Heart right ventricle (tissue), 16 donors: ENCODE measurements at regions not wholly inside any gene's neighbourhood (a gene's known extent, or its start where the extent isn't known, plus 50 kb on each side); places are given as distances from the start of the nearest gene placed in this dataset.

Source experiments
- ATAC-seq, 8 donors: fragments of 200-7000 bp; cut with Tn5 transposase; one replicate each; pipeline ENCODE4 v1.9.1; 2020; ENCODE audit warnings: mild to moderate bottlenecking in 8 of 8, moderate library complexity in 8 of 8, moderate number of reproducible peaks in 1 of 8
- DNase-seq, 2 donors: peaks; one replicate each; pipeline ENCODE4 v3.0.0-alpha.2; 2020
- H3K27ac ChIP-seq, 10 donors: fragments of 200-600 bp; sonication (generic) in 2 of 10; one replicate each; pipeline versions ENCODE4 v1.5.0 to v1.8.0; 2020 to 2022; ENCODE audit warnings: mild to moderate bottlenecking in 3 of 10
- H3K27me3 ChIP-seq, 7 donors: fragments of 200-600 bp; one replicate each; pipeline ENCODE4 v1.8.0; 2021 to 2022; ENCODE audit warnings: mild to moderate bottlenecking in 2 of 7
- H3K36me3 ChIP-seq, 9 donors: fragments of 200-600 bp; sonication (generic) in 1 of 9; one replicate each; pipeline versions ENCODE4 v1.5.0 to v1.8.0; 2020 to 2022; ENCODE audit warnings: mild to moderate bottlenecking in 2 of 9
- H3K4me1 ChIP-seq, 9 donors: fragments of 200-600 bp; sonication (generic) in 1 of 9; one replicate each; pipeline versions ENCODE4 v1.5.0 to v1.8.0; 2020 to 2022; ENCODE audit warnings: mild to moderate bottlenecking in 4 of 9
- H3K4me3 ChIP-seq, 10 donors: fragments of 200-600 bp; sonication (generic) in 2 of 10; one replicate each; pipeline versions ENCODE4 v1.5.0 to v1.8.0; 2020 to 2022; ENCODE audit warnings: mild to moderate bottlenecking in 7 of 10, moderate library complexity in 2 of 10
- H3K9me3 ChIP-seq, 11 donors: fragments of 200-600 bp in 10 of 11; sonication (generic) in 2 of 11; one replicate each; pipeline versions ENCODE4 v1.5.0 to v1.8.0; 2013 to 2022; ENCODE audit warnings: mild to moderate bottlenecking in 2 of 11, control low read depth in 1 of 11, moderate library complexity in 1 of 11
- WGBS, 2 donors: extraction: QIAGEN DNeasy Blood & Tissue Kit; methylation state at CpG; one replicate each; pipeline ENCODE4 v1.1.7; 2013; ENCODE audit warnings: inconsistent platforms in 1 of 2; 5-methylcytosine and 5-hydroxymethylcytosine counted together
- intact Hi-C, 10 donors: fragments of 100-400 bp; cut with DNase I; formaldehyde crosslinking; loops; one replicate each; pipeline versions ENCODE4 v1.11.1 to v1.14.2; 2022
- TF ChIP-seq, protein P1 (sequence below), 9 donors: fragments of 200-600 bp; sonication (generic) in 2 of 9; IDR thresholded peaks; one replicate each; pipeline versions ENCODE4 v1.5.0 to v1.8.0; 2021 to 2022; ENCODE audit warnings: antibody characterized with exemption in 9 of 9, mild to moderate bottlenecking in 5 of 9, moderate library complexity in 1 of 9
- donor health status: Arrhythmogenic right ventricular cardiomyopathy.
- donor health status: ischemic (EF 13 %, LVEDD 7.1; RV severe dilation, severe dysfunction).
- donor health status: healthy with polysubstance abuse.
- donor health status: DM: no; HTN: yes; CAD: no.
- donor health status: DM: no; HTN: no; CAD: no.
- donor health status: ischemic (EF 25% LVEDD 6.9; RV normal size, moderate dysfunction).
- donor health status: ischemic (EF 25% LVEDD 5.7; RV mildly dilated, moderate dysfunction).
- donor health status: healthy.
- donor health status: DM: yes; HTN: yes; CAD: no.
- donor health status: Ischemic cardiomyopathy.
- donor health status: ischemic (EF 35%, LVEDD 5.7; RV mildly dilated, moderate dysfunction).
- donor health status: nonischemic (EF 11% LVEDD 7.7; RV severe dilation, severe dysfunction).
- donor health status: DM: yes; HTN: yes; CAD: no.
- donor health status: PGD.
- donor health status: ischemic (EF 29% LVEDD 5.4; RV normal size, mild dysfunction).
- donor health status: nonischemic (EF 23%, LVEDD 6.1; RV moderate dilation, normal function).

DNA sequence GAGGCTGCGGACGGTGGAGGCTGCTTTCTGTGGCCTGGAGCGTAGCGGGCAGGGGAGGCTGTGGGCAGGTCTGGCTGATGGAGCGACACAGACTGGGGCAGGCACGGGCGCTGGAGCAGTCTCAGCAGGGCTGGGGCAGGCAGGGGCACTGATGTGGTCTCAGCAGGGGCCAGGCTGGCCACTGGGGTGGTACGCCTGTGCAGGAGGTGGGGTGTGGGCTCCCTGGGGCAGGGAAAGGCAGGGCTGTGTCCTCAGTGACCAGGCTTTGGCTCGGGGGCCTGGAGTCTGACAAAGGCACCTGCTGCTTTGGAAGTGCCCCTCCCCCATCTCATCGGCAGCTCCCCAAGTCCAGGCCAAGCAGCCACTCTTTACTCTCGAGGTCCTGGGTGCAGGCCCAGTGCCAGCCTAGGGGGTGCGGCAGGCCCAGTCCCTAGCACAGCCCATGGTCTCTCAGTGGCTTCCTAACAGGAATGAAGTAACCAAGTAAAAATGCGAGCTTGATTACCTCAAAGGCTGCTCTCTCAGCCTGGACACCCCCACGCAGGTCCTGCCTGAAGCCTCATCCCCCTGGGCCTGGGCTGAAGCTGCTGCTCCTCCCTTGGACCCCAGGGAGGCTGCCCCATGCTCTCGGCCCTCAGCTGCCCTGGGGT, 55.5 kb downstream of the ADRA2C start:
- intact Hi-C loops = no loop called here
- ATAC-seq (no peak), DNase-seq (no peak)
- no peak overlapping the region for H3K4me3 ChIP-seq
- peaks cover 0 to 38% (median 11%) of the 10 kb centered on the region in 7 donors for H3K27me3 ChIP-seq
- no peaks in the 10 kb centered on the region for H3K36me3 ChIP-seq
- 56 to 65% methylated on average over 15 of the region's 15 CpGs for WGBS, 2 donors
- H3K4me1 ChIP-seq = peaks cover 0 to 6% (median 0%) of the 10 kb centered on the region in 9 donors
- TF ChIP-seq, protein P1, sequence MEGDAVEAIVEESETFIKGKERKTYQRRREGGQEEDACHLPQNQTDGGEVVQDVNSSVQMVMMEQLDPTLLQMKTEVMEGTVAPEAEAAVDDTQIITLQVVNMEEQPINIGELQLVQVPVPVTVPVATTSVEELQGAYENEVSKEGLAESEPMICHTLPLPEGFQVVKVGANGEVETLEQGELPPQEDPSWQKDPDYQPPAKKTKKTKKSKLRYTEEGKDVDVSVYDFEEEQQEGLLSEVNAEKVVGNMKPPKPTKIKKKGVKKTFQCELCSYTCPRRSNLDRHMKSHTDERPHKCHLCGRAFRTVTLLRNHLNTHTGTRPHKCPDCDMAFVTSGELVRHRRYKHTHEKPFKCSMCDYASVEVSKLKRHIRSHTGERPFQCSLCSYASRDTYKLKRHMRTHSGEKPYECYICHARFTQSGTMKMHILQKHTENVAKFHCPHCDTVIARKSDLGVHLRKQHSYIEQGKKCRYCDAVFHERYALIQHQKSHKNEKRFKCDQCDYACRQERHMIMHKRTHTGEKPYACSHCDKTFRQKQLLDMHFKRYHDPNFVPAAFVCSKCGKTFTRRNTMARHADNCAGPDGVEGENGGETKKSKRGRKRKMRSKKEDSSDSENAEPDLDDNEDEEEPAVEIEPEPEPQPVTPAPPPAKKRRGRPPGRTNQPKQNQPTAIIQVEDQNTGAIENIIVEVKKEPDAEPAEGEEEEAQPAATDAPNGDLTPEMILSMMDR (IDR thresholded peaks at IDR 0.05) = no peak
- no peak overlapping the region for H3K27ac ChIP-seq
- H3K9me3 ChIP-seq = peaks cover 0 to 5% (median 0%) of the 10 kb centered on the region in 11 donors

DNA sequence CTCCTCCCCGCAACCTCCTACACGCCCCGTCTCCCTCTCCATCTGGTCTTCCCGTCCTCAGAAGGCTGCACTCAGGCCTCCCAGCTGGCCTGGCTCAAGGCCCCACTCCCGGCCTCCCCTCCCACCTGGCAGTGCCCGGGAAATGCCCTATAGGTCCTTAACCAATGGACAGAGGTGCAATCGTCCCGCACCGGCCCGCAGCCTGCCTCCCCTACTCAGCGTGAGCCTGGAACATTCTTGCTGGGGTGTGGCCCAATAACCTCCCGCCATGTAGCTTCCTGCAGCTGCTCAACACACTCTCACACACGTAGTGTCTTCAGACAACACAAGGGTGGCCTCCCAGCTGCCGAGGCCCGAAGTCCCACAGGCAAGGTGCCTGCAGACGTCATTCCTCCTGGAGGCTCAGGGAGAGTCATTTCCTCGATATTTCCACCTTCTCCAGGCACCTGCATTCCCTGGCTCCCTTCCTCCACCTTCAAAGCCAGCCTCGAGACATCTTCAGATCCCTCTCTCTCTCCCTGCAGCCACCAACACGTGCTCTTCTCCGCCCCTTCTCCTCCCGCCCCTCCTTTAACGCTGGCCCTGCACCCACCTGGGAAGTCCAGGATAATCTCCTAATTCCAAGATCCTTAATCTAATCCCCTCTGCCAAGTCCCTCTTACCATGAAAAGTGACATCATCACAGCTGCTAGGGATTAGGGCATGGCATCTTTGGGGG, 56.2 kb downstream of the ADRA2C start:
- DNase-seq (no peak), ATAC-seq (peak in 1 of 8 donors; percentile 14)
- H3K9me3 ChIP-seq = no peaks in the 10 kb centered on the region
- 42 to 45% methylated on average over 21 to 22 of the region's 22 CpGs for WGBS, 2 donors
- no peak overlapping the region for H3K27ac ChIP-seq
- peaks cover 0 to 12% (median under 1%) of the 10 kb centered on the region in 9 donors for H3K4me1 ChIP-seq
- H3K4me3 ChIP-seq = no peak overlapping the region
- peaks cover 0 to 38% (median 11%) of the 10 kb centered on the region in 7 donors for H3K27me3 ChIP-seq
- intact Hi-C loops = no loop called here
- TF ChIP-seq, protein P1 (IDR thresholded peaks at IDR 0.05) = no peak
- H3K36me3 ChIP-seq = no peaks in the 10 kb centered on the region

- DNase-seq = no peak
- peaks cover 0 to 38% (median 11%) of the 10 kb centered on the region in 7 donors for H3K27me3 ChIP-seq
- H3K9me3 ChIP-seq = no peaks in the 10 kb centered on the region
- no peak overlapping the region for H3K27ac ChIP-seq
- intact Hi-C loops = no loop called here
- TF ChIP-seq, protein P1 (IDR thresholded peaks at IDR 0.05) = no peak
- no peak for ATAC-seq
- H3K4me1 ChIP-seq = peaks cover 0 to 21% (median 8%) of the 10 kb centered on the region in 9 donors
- 81 to 84% methylated on average over 34 of the region's 34 CpGs for WGBS, 2 donors
- no peaks in the 10 kb centered on the region for H3K36me3 ChIP-seq
- H3K4me3 ChIP-seq = no peak overlapping the region
Observed at GRCh38 chr4:3823496-3824341, 57.5 kb downstream of the ADRA2C start.
